ENCODE measurements at regions not wholly inside any gene's neighbourhood (a gene's known extent, or its start where the extent isn't known, plus 50 kb on each side); places are given as distances from the start of the nearest gene placed in this dataset.

GRCh38 chr7:116159711-116160110 is 50.6 kb upstream of the TES start:
- no peak overlapping the region for H3K4me3 Mint-ChIP-seq
- H3K36me3 Mint-ChIP-seq (ENCODE audit: low read depth), result no peaks in the 10 kb centered on the region
- H3K4me1 Mint-ChIP-seq (ENCODE audit: low read depth), result peaks cover 5% of the 10 kb centered on the region
- H3K9me3 Mint-ChIP-seq, result no peaks in the 10 kb centered on the region
- no peak overlapping the region for H3K27ac Mint-ChIP-seq
- H3K27me3 Mint-ChIP-seq (ENCODE audit: low read depth), result peaks cover 66% of the 10 kb centered on the region
- no peak for DNase-seq (ENCODE audit: low spot score)

Measured in T-helper 2 cell treated with Interferon-gamma antibody and Interleukin-4, amounts not matched to agents 5 μg/mL and 100 μg/mL, for 36 hours (primary cell).